HG02678 (cell line): ENCODE measurements at regions not wholly inside any gene's neighbourhood (a gene's known extent, or its start where the extent isn't known, plus 50 kb on each side); places are given as distances from the start of the nearest gene placed in this dataset.

Experiments used
- ATAC-seq: cut with Tn5 transposase; IDR thresholded peaks from one replicate; pipeline ENCODE4 v1.9.1; 2021; ENCODE audit warnings: mild to moderate bottlenecking, moderate library complexity; ENCODE audit not compliant: unreplicated experiment

- ATAC-seq: no peak
Measured at GRCh38 chr14:101405171-101405883, 156.0 kb upstream of the DIO3 start.

- no peak for ATAC-seq
Measured at GRCh38 chr14:101406921-101407320, 154.4 kb upstream of the DIO3 start.

GRCh38 chr14:101407328-101407727 lies 154.0 kb upstream of the DIO3 start:
- ATAC-seq: no peak

- no peak for ATAC-seq
Measured at GRCh38 chr14:101408077-101408831, 153.0 kb upstream of the DIO3 start.

- no peak for ATAC-seq
Measured at GRCh38 chr14:101409006-101409543, 152.2 kb upstream of the DIO3 start.

- ATAC-seq: no peak
Measured at GRCh38 chr14:101410126-101410525, 151.2 kb upstream of the DIO3 start.

GRCh38 chr14:101411151-101411550 lies 150.1 kb upstream of the DIO3 start:
- no peak for ATAC-seq

GRCh38 chr14:101411779-101412178 lies 149.5 kb upstream of the DIO3 start:
- no peak for ATAC-seq

- ATAC-seq: no peak
Measured at GRCh38 chr14:101412739-101413138, 148.6 kb upstream of the DIO3 start.

GRCh38 chr14:101417434-101417833 lies 143.9 kb upstream of the DIO3 start:
- ATAC-seq: no peak

- ATAC-seq: no peak
Measured at GRCh38 chr14:101418601-101419000, 142.7 kb upstream of the DIO3 start.

GRCh38 chr14:101426466-101426865 lies 134.8 kb upstream of the DIO3 start:
- no peak for ATAC-seq

- ATAC-seq: no peak
Measured at GRCh38 chr14:101428409-101428808, 132.9 kb upstream of the DIO3 start.

GRCh38 chr14:101435546-101435945 lies 125.7 kb upstream of the DIO3 start:
- no peak for ATAC-seq

- ATAC-seq: no peak
Measured at GRCh38 chr14:101439023-101439422, 122.3 kb upstream of the DIO3 start.

GRCh38 chr14:101440496-101440895 lies 120.8 kb upstream of the DIO3 start:
- ATAC-seq: no peak

GRCh38 chr14:101441710-101442109 lies 119.6 kb upstream of the DIO3 start:
- no peak for ATAC-seq

GRCh38 chr14:101442451-101442850 lies 118.8 kb upstream of the DIO3 start:
- ATAC-seq: no peak

GRCh38 chr14:101444116-101444515 lies 117.2 kb upstream of the DIO3 start:
- ATAC-seq: no peak

GRCh38 chr14:101445278-101445677 lies 116.0 kb upstream of the DIO3 start:
- ATAC-seq: no peak

- ATAC-seq: no peak
Measured at GRCh38 chr14:101446387-101446969, 114.8 kb upstream of the DIO3 start.

- ATAC-seq: no peak
Measured at GRCh38 chr14:101449114-101449513, 112.2 kb upstream of the DIO3 start.
